SU-DHL-6 (cell line): ENCODE measurements at regions not wholly inside any gene's neighbourhood (a gene's known extent, or its start where the extent isn't known, plus 50 kb on each side); places are given as distances from the start of the nearest gene placed in this dataset.

Experiments used
- H2AFZ ChIP-seq: fragments of 200-600 bp; sonication (generic); 2 replicates; pipeline ENCODE4 v1.6.1; 2014; ENCODE audit warnings: low read depth, mild to moderate bottlenecking, moderate library complexity, mixed read lengths, antibody characterized with exemption, low read length; ENCODE audit not compliant: severe bottlenecking
- H3F3A ChIP-seq: fragments of 200-600 bp; shearing (Covaris generic); 2 replicates; pipeline ENCODE4 v1.6.0; 2016; ENCODE audit warnings: antibody characterized with exemption, mild to moderate bottlenecking; ENCODE audit not compliant: insufficient read depth
- H3K27ac ChIP-seq: fragments of 200-600 bp; sonication (generic); 2 replicates; pipeline ENCODE4 v1.5.1; 2016; ENCODE audit warnings: low read depth, mild to moderate bottlenecking, low read length, moderate library complexity, mixed read lengths
- H3K27me3 ChIP-seq: fragments of 200-600 bp; sonication (generic), shearing (Covaris generic); 2 replicates; pipeline ENCODE4 v1.6.0; 2014; ENCODE audit warnings: mild to moderate bottlenecking, low read length
- H3K36me3 ChIP-seq: fragments of 200-600 bp; sonication (generic); 2 replicates; pipeline ENCODE4 v1.6.1; 2014; ENCODE audit warnings: mild to moderate bottlenecking, low read length, mixed read lengths
- H3K4me2 ChIP-seq: fragments of 300-600, 200-600 bp; shearing (Covaris generic), sonication (generic); 2 replicates; pipeline ENCODE4 v1.6.0; 2014; ENCODE audit warnings: low read length, low read depth, mild to moderate bottlenecking; ENCODE audit not compliant: poor library complexity, severe bottlenecking
- H3K4me3 ChIP-seq: fragments of 200-600 bp; sonication (generic); 2 replicates; pipeline ENCODE4 v1.5.1; 2014; ENCODE audit warnings: antibody characterized with exemption, low read length, mild to moderate bottlenecking, mixed read lengths; ENCODE audit not compliant: insufficient read depth, poor library complexity, severe bottlenecking
- H3K79me2 ChIP-seq: fragments of 200-600 bp; sonication (generic); 2 replicates; pipeline ENCODE4 v1.6.1; 2014; ENCODE audit warnings: mild to moderate bottlenecking, low read length, moderate library complexity; ENCODE audit not compliant: insufficient read depth
- H3K9ac ChIP-seq: fragments of 200-600 bp; sonication (generic); 2 replicates; pipeline ENCODE4 v1.7.0; 2014; ENCODE audit warnings: mild to moderate bottlenecking, low read length
- H3K9me2 ChIP-seq: fragments of 200-600 bp; sonication (generic); replicated peaks from 2 replicates; pipeline ENCODE4 v1.6.1; 2014; ENCODE audit warnings: low read length; ENCODE audit not compliant: insufficient read depth
- H3K9me3 ChIP-seq: fragments of 200-600 bp; sonication (generic); 2 replicates; pipeline ENCODE4 v1.6.1; 2014; ENCODE audit warnings: low read length, mixed read lengths; ENCODE audit not compliant: insufficient read depth
- H4K20me1 ChIP-seq: fragments of 200-600 bp; sonication (generic); 2 replicates; pipeline ENCODE4 v1.6.1; 2014; ENCODE audit warnings: low read depth, mild to moderate bottlenecking, antibody characterized with exemption, low read length, moderate library complexity, mixed read lengths
- EZH2phosphoT487 ChIP-seq: fragments of 200-600 bp; sonication (generic), shearing (Covaris generic); conservative IDR thresholded peaks from 2 replicates; pipeline ENCODE4 v1.6.1; 2018; ENCODE audit warnings: mild to moderate bottlenecking, antibody characterized with exemption, low read length, moderate library complexity, mixed read lengths
- TF ChIP-seq, protein P1 (sequence below): fragments of 200-600 bp; sonication (generic); IDR thresholded peaks from one replicate; pipeline ENCODE4 v1.5.1; 2017; ENCODE audit warnings: antibody characterized with exemption, mild to moderate bottlenecking, low read length, moderate library complexity; ENCODE audit not compliant: insufficient read depth, poor library complexity, severe bottlenecking

- TF ChIP-seq EZH2phosphoT487 = no peak
- TF ChIP-seq, protein P1, sequence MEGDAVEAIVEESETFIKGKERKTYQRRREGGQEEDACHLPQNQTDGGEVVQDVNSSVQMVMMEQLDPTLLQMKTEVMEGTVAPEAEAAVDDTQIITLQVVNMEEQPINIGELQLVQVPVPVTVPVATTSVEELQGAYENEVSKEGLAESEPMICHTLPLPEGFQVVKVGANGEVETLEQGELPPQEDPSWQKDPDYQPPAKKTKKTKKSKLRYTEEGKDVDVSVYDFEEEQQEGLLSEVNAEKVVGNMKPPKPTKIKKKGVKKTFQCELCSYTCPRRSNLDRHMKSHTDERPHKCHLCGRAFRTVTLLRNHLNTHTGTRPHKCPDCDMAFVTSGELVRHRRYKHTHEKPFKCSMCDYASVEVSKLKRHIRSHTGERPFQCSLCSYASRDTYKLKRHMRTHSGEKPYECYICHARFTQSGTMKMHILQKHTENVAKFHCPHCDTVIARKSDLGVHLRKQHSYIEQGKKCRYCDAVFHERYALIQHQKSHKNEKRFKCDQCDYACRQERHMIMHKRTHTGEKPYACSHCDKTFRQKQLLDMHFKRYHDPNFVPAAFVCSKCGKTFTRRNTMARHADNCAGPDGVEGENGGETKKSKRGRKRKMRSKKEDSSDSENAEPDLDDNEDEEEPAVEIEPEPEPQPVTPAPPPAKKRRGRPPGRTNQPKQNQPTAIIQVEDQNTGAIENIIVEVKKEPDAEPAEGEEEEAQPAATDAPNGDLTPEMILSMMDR = no peak
- no peaks in the 10 kb centered on the region for H3K27me3 ChIP-seq
- H3K9ac ChIP-seq = no peak overlapping the region
- H3K36me3 ChIP-seq = no peaks in the 10 kb centered on the region
- no peaks in the 10 kb centered on the region for H3K9me3 ChIP-seq
- H3K4me3 ChIP-seq = no peak overlapping the region
- H3K27ac ChIP-seq = no peak overlapping the region
- no peaks in the 10 kb centered on the region for H4K20me1 ChIP-seq
- no peak overlapping the region for H3K4me2 ChIP-seq
- no peaks in the 10 kb centered on the region for H3K79me2 ChIP-seq
- H3K9me2 ChIP-seq = no peaks in the 10 kb centered on the region
- no peak overlapping the region for H2AFZ ChIP-seq
- H3F3A ChIP-seq = no peaks in the 10 kb centered on the region
These were observed 272.7 kb upstream of the MAP3K7 start for GRCh38 chr6:90859612-90860011.

GRCh38 chr6:90859056-90859455, 272.2 kb upstream of the MAP3K7 start:
- no peaks in the 10 kb centered on the region for H3K27me3 ChIP-seq
- H2AFZ ChIP-seq = no peak overlapping the region
- H3K27ac ChIP-seq = no peak overlapping the region
- H3K79me2 ChIP-seq = no peaks in the 10 kb centered on the region
- no peaks in the 10 kb centered on the region for H3K9me2 ChIP-seq
- H3K36me3 ChIP-seq = no peaks in the 10 kb centered on the region
- H3K4me3 ChIP-seq = no peak overlapping the region
- TF ChIP-seq, protein P1 = no peak
- TF ChIP-seq EZH2phosphoT487 = no peak
- H3K4me2 ChIP-seq = no peak overlapping the region
- H3F3A ChIP-seq = no peaks in the 10 kb centered on the region
- no peaks in the 10 kb centered on the region for H3K9me3 ChIP-seq
- H3K9ac ChIP-seq = no peak overlapping the region
- no peaks in the 10 kb centered on the region for H4K20me1 ChIP-seq

DNA sequence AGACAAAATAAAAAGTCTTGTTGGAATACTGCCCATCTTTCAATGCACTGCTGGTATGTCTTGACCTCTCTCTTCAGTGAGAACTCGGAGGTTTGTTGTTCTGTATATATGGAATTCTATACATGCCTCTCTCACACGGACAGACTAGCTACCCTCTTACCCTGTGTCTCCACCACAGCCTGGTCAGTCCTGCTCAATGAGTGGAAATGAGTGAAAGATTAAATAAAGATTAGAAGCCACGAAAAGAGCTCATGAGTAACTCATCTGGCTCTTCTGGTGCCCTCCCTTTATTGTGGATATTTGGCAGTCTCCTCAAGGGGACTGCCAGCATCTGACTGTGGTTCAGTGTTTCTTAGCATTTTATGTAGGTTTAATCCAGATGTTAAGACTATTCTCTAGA, 262.8 kb upstream of the MAP3K7 start:
- H3K27me3 ChIP-seq = no peaks in the 10 kb centered on the region
- H3K9ac ChIP-seq = no peak overlapping the region
- H3K9me2 ChIP-seq = no peaks in the 10 kb centered on the region
- H3F3A ChIP-seq = no peaks in the 10 kb centered on the region
- no peaks in the 10 kb centered on the region for H3K79me2 ChIP-seq
- no peak overlapping the region for H3K27ac ChIP-seq
- no peaks in the 10 kb centered on the region; the same call in 1 of the 2 replicates for H4K20me1 ChIP-seq
- no peaks in the 10 kb centered on the region for H3K36me3 ChIP-seq
- no peak overlapping the region for H3K4me2 ChIP-seq
- H3K9me3 ChIP-seq = no peaks in the 10 kb centered on the region
- H2AFZ ChIP-seq = no peak overlapping the region
- no peak overlapping the region for H3K4me3 ChIP-seq
- no peak for TF ChIP-seq EZH2phosphoT487
- TF ChIP-seq, protein P1 = no peak

GRCh38 chr6:90846824-90847223, 260.0 kb upstream of the MAP3K7 start:
- no peaks in the 10 kb centered on the region for H3K9me3 ChIP-seq
- H3K79me2 ChIP-seq = no peaks in the 10 kb centered on the region
- no peaks in the 10 kb centered on the region for H4K20me1 ChIP-seq
- H3K9ac ChIP-seq = no peak overlapping the region
- H3F3A ChIP-seq = no peaks in the 10 kb centered on the region
- H3K27me3 ChIP-seq = no peaks in the 10 kb centered on the region
- TF ChIP-seq, protein P1 = no peak
- TF ChIP-seq EZH2phosphoT487 = no peak
- no peak overlapping the region for H3K4me2 ChIP-seq
- H3K9me2 ChIP-seq = no peaks in the 10 kb centered on the region
- H3K27ac ChIP-seq = no peak overlapping the region
- no peaks in the 10 kb centered on the region for H3K36me3 ChIP-seq
- H3K4me3 ChIP-seq = no peak overlapping the region
- H2AFZ ChIP-seq = no peak overlapping the region
